Central memory CD8-positive, alpha-beta T cell (primary cell): ENCODE measurements at regions not wholly inside any gene's neighbourhood (a gene's known extent, or its start where the extent isn't known, plus 50 kb on each side); places are given as distances from the start of the nearest gene placed in this dataset.

Source experiments
- ATAC-seq: fragments of 150-1000 bp; cut with Tn5 transposase; replicated peaks from 2 replicates; pipeline ENCODE4 v1.10.0; 2022; ENCODE audit warnings: mild to moderate bottlenecking, moderate FRiP score, moderate number of reproducible peaks; ENCODE audit not compliant: poor library complexity, severe bottlenecking; ENCODE audit errors: extremely low read depth
- DNase-seq, 2 donors: peaks; one replicate each; pipeline ENCODE4 v3.0.0; 2021; ENCODE audit warnings: low spot score in 2 of 2
- H3K27ac Mint-ChIP-seq: one replicate; pipeline ENCODE4 v1.8.0; 2022; ENCODE audit warnings: low read depth, mild to moderate bottlenecking, moderate library complexity, mixed read lengths
- H3K27me3 Mint-ChIP-seq: one replicate; pipeline ENCODE4 v1.8.0; 2022; ENCODE audit warnings: mixed read lengths
- H3K36me3 Mint-ChIP-seq: one replicate; pipeline ENCODE4 v1.8.0; 2022; ENCODE audit warnings: mild to moderate bottlenecking, moderate library complexity, mixed read lengths; ENCODE audit not compliant: insufficient read depth
- H3K4me1 Mint-ChIP-seq: one replicate; pipeline ENCODE4 v1.8.0; 2022; ENCODE audit warnings: mixed read lengths
- H3K4me3 Mint-ChIP-seq: one replicate; pipeline ENCODE4 v1.8.0; 2022; ENCODE audit warnings: mild to moderate bottlenecking, moderate library complexity, mixed read lengths
- H3K9me3 Mint-ChIP-seq: one replicate; pipeline ENCODE4 v1.8.0; 2022; ENCODE audit warnings: mixed read lengths

DNA sequence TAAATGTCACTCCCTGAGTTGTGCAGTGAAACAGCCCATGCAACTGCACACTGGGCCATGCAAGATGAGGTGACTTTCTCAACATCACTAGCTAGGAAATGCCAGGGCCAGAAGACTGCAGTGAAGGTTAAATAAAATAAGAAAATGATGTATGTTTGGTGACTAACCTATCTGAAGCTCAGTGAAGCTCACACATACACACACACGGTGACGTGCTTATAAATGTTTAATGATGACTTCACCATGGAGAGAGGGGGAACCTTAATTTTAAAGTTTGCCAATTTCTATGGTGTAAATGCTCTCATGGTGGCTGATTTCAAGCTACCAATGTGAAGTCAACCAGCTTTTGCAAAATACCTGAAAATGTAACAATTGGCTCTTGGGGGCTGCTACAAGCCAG, 166.4 kb downstream of the MAF start:
- H3K27me3 Mint-ChIP-seq = no peaks in the 10 kb centered on the region
- DNase-seq (no peak), ATAC-seq (no peak)
- H3K9me3 Mint-ChIP-seq = peaks cover 4% of the 10 kb centered on the region
- no peak overlapping the region for H3K4me3 Mint-ChIP-seq
- no peaks in the 10 kb centered on the region for H3K4me1 Mint-ChIP-seq
- H3K36me3 Mint-ChIP-seq = no peaks in the 10 kb centered on the region
- H3K27ac Mint-ChIP-seq = no peak overlapping the region

- DNase-seq (no peak), ATAC-seq (no peak)
- Mint-ChIP-seq H3K9me3 (peaks cover 4% of the 10 kb centered on the region), H3K27me3 (no peaks in the 10 kb centered on the region), H3K4me3 (no peak overlapping the region), H3K4me1 (no peaks in the 10 kb centered on the region), H3K36me3 (no peaks in the 10 kb centered on the region), H3K27ac (no peak overlapping the region)
These were observed 168.6 kb downstream of the MAF start for GRCh38 chr16:79431923-79432322.

DNA sequence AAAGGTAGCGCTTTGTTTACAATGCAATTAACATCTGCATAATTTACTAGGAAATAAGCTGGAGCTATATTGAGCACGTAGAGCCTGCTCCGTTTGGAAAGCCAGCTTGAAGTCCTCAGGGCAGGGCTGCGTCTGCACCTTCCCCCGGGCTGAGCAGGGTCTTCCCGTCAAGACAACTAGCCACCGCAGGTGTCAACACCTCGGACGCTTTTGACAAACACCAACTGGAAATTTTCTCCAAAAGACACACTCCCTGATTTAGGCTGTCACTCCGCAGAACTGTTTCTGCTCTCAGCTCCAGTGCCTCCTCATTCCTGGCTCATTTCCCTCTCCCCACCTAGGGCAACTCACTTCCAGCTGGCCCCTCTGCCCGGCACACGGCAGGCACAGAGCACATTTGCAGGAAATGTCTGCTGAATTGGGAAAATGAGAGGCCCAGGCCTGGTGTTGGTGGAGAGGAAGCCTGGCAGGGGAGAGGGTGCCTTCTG, 170.3 kb downstream of the MAF start:
- Mint-ChIP-seq H3K9me3 (peaks cover 4% of the 10 kb centered on the region), H3K27ac (no peak overlapping the region), H3K4me1 (no peaks in the 10 kb centered on the region), H3K4me3 (no peak overlapping the region), H3K27me3 (no peaks in the 10 kb centered on the region), H3K36me3 (no peaks in the 10 kb centered on the region)
- no peak for ATAC-seq
- DNase-seq = no peak

DNA sequence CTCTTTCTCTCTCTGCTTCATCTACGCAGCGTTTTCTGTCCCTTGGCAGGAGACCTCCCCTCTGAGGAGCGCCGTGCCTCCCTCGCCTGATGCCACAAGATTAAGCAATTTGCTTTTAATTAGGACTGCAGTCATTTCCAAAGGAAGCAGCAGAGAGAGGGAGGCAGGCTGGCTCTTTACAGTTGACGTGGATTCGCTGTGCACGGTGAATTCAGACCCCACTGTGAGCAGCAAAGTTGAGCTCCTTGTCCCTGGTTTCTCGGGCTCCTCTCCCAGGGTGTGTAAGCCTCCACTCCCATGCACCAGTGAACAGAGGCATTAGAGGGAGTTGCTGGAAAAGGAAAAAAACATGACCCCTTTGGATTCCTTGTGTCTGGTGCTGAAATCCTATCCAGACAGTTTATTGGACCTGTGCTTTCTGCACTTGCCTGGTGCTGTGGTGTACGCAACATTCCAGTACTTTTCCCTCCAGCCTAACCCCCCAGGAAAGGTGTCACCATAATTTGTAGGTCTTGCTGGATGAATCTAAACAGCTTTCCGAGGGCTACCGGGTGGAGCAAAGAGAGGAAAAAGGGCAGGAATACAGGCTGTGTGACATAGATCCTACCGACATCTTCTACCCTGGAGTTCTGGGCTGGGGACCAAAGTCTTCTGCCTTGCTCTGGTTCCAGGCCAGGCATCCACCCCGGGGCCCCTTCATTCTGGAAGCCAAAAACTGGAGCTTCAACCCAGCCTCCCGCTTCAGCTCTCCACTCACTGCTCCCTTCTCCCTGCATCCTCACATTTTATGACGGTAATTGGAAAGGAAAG, 171.0 kb downstream of the MAF start:
- H3K4me1 Mint-ChIP-seq = no peaks in the 10 kb centered on the region

GRCh38 chr16:79426663-79427062, 173.9 kb downstream of the MAF start:
- no peaks in the 10 kb centered on the region for H3K9me3 Mint-ChIP-seq
- no peaks in the 10 kb centered on the region for H3K27me3 Mint-ChIP-seq
- H3K4me3 Mint-ChIP-seq = no peak overlapping the region

More for the DNA sequence above, 171.0 kb downstream of the MAF start:
- Mint-ChIP-seq H3K27ac (no peak overlapping the region), H3K36me3 (no peaks in the 10 kb centered on the region), H3K4me3 (no peak overlapping the region), H3K9me3 (peaks cover 4% of the 10 kb centered on the region), H3K27me3 (no peaks in the 10 kb centered on the region)
- no peak for ATAC-seq
- DNase-seq = no peak

DNA sequence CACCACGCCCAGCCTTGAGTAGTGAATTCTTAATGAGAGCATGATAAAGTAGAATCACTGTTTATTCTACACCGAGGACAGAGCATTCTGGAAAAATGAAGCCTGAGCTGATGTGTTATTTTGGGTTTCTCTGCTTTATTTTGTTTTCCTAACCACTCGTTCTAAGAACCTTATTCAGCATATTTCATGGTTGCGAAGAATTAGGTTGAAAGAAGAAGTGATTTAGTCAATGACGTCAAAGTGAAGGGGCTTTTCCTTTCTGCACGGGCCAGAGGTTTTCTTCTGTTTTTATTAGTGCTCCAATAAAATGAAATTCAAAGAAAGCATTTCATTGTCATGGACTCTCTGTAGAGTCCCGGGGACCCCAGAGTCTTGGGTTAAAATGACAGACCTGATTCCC, 178.5 kb downstream of the MAF start:
- ATAC-seq (no peak), DNase-seq (no peak)
- Mint-ChIP-seq H3K4me1 (peaks cover 9% of the 10 kb centered on the region), H3K27me3 (no peaks in the 10 kb centered on the region), H3K9me3 (no peaks in the 10 kb centered on the region), H3K4me3 (no peak overlapping the region), H3K36me3 (peaks cover 2% of the 10 kb centered on the region), H3K27ac (no peak overlapping the region)

More at GRCh38 chr16:79426663-79427062, 173.9 kb downstream of the MAF start:
- no peaks in the 10 kb centered on the region for H3K4me1 Mint-ChIP-seq
- H3K27ac Mint-ChIP-seq = no peak overlapping the region
- DNase-seq (no peak), ATAC-seq (no peak)
- no peaks in the 10 kb centered on the region for H3K36me3 Mint-ChIP-seq

- Mint-ChIP-seq H3K4me3 (no peak overlapping the region), H3K9me3 (no peaks in the 10 kb centered on the region), H3K27me3 (no peaks in the 10 kb centered on the region), H3K4me1 (peaks cover 17% of the 10 kb centered on the region), H3K36me3 (peaks cover 7% of the 10 kb centered on the region), H3K27ac (no peak overlapping the region)
- DNase-seq = no peak
- ATAC-seq = no peak
These were observed 179.4 kb downstream of the MAF start for GRCh38 chr16:79421126-79421525.

DNA sequence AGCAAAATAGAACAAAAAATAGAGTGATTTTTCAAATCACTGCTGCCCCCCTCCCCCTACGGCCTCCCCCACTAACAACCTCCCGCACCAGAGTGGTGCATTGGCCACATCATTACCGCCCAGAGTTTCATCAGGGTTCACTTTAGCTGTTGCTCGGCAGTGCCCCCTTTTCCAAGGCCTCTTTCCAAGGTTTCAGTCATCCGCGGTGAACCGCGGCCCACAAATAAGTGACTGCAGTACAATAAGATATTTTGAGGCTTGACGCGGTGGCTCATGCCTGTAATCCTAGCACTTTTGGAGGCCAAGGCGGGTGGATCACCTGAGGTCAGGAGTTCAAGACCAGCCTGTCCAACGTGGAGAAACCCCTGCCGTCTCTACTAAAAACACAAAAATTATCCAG, 180.0 kb downstream of the MAF start:
- Mint-ChIP-seq H3K4me3 (no peak overlapping the region), H3K4me1 (peaks cover 24% of the 10 kb centered on the region), H3K36me3 (peaks cover 9% of the 10 kb centered on the region), H3K27me3 (no peaks in the 10 kb centered on the region), H3K9me3 (no peaks in the 10 kb centered on the region), H3K27ac (no peak overlapping the region)
- no peak for ATAC-seq
- DNase-seq = no peak

DNA sequence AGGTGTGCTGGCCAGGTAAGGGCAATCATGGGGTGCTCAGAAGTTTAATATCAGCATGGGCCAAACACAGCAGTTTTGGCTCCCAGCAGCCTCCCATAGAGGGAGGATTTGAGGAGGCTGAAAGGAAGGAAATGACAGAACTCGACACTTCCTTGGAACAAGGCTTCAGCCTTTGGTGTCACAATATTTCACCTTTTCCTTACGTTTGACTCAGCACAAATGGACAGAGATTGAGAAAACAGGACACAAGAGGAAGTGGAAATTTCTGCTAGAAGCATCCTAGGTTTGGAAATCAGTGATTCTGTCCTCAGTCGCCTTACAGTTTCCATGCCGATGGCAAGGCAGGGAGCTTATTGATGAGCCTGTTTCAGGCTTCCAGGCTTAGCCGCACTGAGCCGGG, 181.4 kb downstream of the MAF start:
- Mint-ChIP-seq H3K4me1 (peaks cover 37% of the 10 kb centered on the region), H3K4me3 (no peak overlapping the region), H3K36me3 (peaks cover 9% of the 10 kb centered on the region), H3K9me3 (no peaks in the 10 kb centered on the region), H3K27me3 (no peaks in the 10 kb centered on the region), H3K27ac (no peak overlapping the region)
- DNase-seq = no peak
- no peak for ATAC-seq

GRCh38 chr16:79417601-79418008, 182.9 kb downstream of the MAF start:
- H3K36me3 Mint-ChIP-seq = peaks cover 9% of the 10 kb centered on the region
- no peak for DNase-seq
- H3K4me3 Mint-ChIP-seq = no peak overlapping the region
- no peak for ATAC-seq
- H3K27ac Mint-ChIP-seq = no peak overlapping the region
- H3K9me3 Mint-ChIP-seq = no peaks in the 10 kb centered on the region
- H3K4me1 Mint-ChIP-seq = peaks cover 40% of the 10 kb centered on the region
- H3K27me3 Mint-ChIP-seq = no peaks in the 10 kb centered on the region

GRCh38 chr16:79415983-79416640, 184.4 kb downstream of the MAF start:
- Mint-ChIP-seq H3K27ac (peak overlapping the region; percentile 87), H3K27me3 (no peaks in the 10 kb centered on the region), H3K4me1 (peaks cover 48% of the 10 kb centered on the region), H3K9me3 (no peaks in the 10 kb centered on the region), H3K4me3 (peak overlapping the region; percentile 62), H3K36me3 (peaks cover 9% of the 10 kb centered on the region)
- DNase-seq = peak; percentile 15
- peak; percentile 80 for ATAC-seq

DNA sequence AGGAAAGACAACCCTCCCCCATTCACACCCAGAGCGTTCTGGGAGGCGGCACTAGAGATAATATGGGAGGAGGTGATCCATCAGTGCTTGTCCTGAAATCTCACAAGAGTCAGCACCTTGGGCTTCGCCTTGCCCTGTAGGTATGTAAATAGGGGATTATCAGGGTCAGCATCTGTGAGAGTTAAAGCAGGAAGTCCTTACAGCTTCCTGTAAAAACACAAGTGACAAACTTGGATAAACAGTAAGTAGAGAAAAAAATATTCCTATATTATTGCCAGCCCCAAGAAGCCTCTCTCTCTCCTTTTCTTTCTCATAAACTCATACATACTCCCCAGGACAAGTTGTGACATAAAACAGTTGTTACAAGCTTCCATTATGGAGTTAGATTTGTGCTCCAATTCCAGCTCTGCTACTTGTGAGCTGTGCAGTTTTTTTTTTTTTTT, 187.7 kb downstream of the MAF start:
- DNase-seq (no peak), ATAC-seq (no peak)
- Mint-ChIP-seq H3K9me3 (no peaks in the 10 kb centered on the region), H3K36me3 (peaks cover 7% of the 10 kb centered on the region), H3K27ac (no peak overlapping the region), H3K4me3 (no peak overlapping the region), H3K4me1 (peaks cover 46% of the 10 kb centered on the region), H3K27me3 (no peaks in the 10 kb centered on the region)

DNA sequence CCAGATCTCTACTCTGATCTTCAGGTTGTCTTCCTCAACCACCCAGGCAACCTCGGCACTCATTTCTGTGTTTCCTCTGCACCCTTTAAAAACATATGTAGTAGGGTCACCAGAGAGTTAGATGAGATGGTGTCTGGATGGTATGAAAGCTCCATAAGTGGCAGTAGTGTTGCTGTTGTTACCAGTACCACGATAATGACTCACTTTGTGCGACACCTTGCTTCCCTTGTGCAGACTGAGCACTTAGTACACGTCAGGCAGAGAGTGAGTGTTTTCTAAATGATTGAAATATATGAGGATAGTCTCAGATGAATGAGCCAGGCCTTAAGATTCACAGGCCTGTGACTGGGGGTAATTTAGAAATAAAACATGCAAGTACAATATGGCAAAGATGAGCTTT, 188.7 kb downstream of the MAF start:
- no peaks in the 10 kb centered on the region for H3K27me3 Mint-ChIP-seq
- peaks cover 37% of the 10 kb centered on the region for H3K4me1 Mint-ChIP-seq
- DNase-seq (no peak), ATAC-seq (no peak)
- peaks cover 7% of the 10 kb centered on the region for H3K36me3 Mint-ChIP-seq
- no peak overlapping the region for H3K4me3 Mint-ChIP-seq
- peak overlapping the region; percentile 7 for H3K27ac Mint-ChIP-seq
- H3K9me3 Mint-ChIP-seq = no peaks in the 10 kb centered on the region
